ENCODE measurements at regions not wholly inside any gene's neighbourhood (a gene's known extent, or its start where the extent isn't known, plus 50 kb on each side); places are given as distances from the start of the nearest gene placed in this dataset.
"Not testable (repeated sequence)": the region's sequence is repeated elsewhere in the genome, so short reads cannot be mapped to it uniquely, and the experiment has no call there.

GRCh38 chr3:174581558-174581957 lies 277.6 kb upstream of the NAALADL2 start:
- DNase-seq (ENCODE audit: low read depth, low spot score) (no peak), FAIRE-seq (no peak)
- Histone ChIP-seq H3K79me2 (ENCODE audit: control insufficient read depth, insufficient read depth, low read length) (no peaks in the 10 kb centered on the region), H2AFZ (ENCODE audit: control insufficient read depth, low read length) (no peak overlapping the region), H3K27me3 (ENCODE audit: control insufficient read depth, extremely low read depth, insufficient read depth, low read length) (no peaks in the 10 kb centered on the region), H3K9me3 (ENCODE audit: control insufficient read depth, low read depth, low read length) (no peaks in the 10 kb centered on the region), H3K9me1 (ENCODE audit: control insufficient read depth, extremely low read depth, insufficient read depth, low read length) (no peaks in the 10 kb centered on the region), H3K4me2 (ENCODE audit: control insufficient read depth, extremely low read depth, insufficient read depth, low read depth, low read length) (no peak overlapping the region), H3K36me3 (ENCODE audit: control insufficient read depth in 2 of 2, extremely low read depth in 1 of 2, insufficient read depth in 2 of 2, low read length in 2 of 2) (no peaks in the 10 kb centered on the region), H3K4me3 (ENCODE audit: control insufficient read depth in 2 of 3, extremely low read depth in 1 of 3, insufficient read depth in 2 of 3, low read depth in 1 of 3, low read length in 3 of 3) (no peak overlapping the region), H3K27ac (ENCODE audit: control insufficient read depth, insufficient read depth, low read length) (no peak overlapping the region), H4K20me1 (ENCODE audit: control insufficient read depth, extremely low read depth, insufficient read depth, low read length) (no peaks in the 10 kb centered on the region), H3K9ac (ENCODE audit: control insufficient read depth, extremely low read depth, insufficient read depth, low read length) (no peak overlapping the region), H3K4me1 (ENCODE audit: control insufficient read depth, extremely low read depth, insufficient read depth, low read length) (no peaks in the 10 kb centered on the region)
- TF ChIP-seq, protein P1, sequence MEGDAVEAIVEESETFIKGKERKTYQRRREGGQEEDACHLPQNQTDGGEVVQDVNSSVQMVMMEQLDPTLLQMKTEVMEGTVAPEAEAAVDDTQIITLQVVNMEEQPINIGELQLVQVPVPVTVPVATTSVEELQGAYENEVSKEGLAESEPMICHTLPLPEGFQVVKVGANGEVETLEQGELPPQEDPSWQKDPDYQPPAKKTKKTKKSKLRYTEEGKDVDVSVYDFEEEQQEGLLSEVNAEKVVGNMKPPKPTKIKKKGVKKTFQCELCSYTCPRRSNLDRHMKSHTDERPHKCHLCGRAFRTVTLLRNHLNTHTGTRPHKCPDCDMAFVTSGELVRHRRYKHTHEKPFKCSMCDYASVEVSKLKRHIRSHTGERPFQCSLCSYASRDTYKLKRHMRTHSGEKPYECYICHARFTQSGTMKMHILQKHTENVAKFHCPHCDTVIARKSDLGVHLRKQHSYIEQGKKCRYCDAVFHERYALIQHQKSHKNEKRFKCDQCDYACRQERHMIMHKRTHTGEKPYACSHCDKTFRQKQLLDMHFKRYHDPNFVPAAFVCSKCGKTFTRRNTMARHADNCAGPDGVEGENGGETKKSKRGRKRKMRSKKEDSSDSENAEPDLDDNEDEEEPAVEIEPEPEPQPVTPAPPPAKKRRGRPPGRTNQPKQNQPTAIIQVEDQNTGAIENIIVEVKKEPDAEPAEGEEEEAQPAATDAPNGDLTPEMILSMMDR (optimal IDR thresholded peaks at IDR 0.05 in 1 of 3, IDR thresholded peaks at IDR 0.05 in 1 of 3, conservative IDR thresholded peaks at IDR 0.05 in 1 of 3; ENCODE audit: extremely low read depth in 1 of 3, insufficient read depth in 2 of 3, low read length in 3 of 3): no peak
- no peak for TF ChIP-seq EZH2 (IDR thresholded peaks at IDR 0.05; ENCODE audit: low read length)
- dilution Hi-C loops (cut with MboI; ENCODE audit: extremely low pct_ligation_motif_present, low sequenced_read_pairs): no loop called here

DNA sequence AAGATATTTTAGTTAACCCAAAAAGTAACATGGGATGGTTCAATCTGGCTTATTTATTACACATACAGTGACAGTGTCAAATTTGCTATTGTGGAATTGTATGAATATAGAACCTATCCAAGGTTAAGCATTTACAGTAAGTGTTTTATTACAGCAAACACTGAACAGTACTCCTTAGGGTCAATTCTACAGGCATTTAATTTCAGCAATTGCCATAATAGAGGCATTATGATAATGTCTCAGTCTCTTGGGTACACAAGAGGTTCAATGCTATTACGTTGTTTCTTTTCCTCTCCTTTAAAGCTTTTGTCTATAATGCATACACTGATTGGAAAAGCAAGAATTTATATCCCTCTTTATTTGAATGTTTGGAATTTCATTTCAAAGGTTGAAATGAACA lies 275.7 kb upstream of the NAALADL2 start:
- TF ChIP-seq EZH2 (IDR thresholded peaks at IDR 0.05; ENCODE audit: low read length): no peak
- TF ChIP-seq, protein P1 (optimal IDR thresholded peaks at IDR 0.05 in 1 of 3, IDR thresholded peaks at IDR 0.05 in 1 of 3, conservative IDR thresholded peaks at IDR 0.05 in 1 of 3; ENCODE audit: extremely low read depth in 1 of 3, insufficient read depth in 2 of 3, low read length in 3 of 3): no peak
- no peaks in the 10 kb centered on the region for H3K9me3 ChIP-seq (ENCODE audit: control insufficient read depth, low read depth, low read length)
- dilution Hi-C loops (cut with MboI; ENCODE audit: extremely low pct_ligation_motif_present, low sequenced_read_pairs): no loop called here
- H3K27ac ChIP-seq (ENCODE audit: control insufficient read depth, insufficient read depth, low read length): no peak overlapping the region
- no peak for DNase-seq (ENCODE audit: low read depth, low spot score)
- no peak for FAIRE-seq
- no peak overlapping the region for H3K9ac ChIP-seq (ENCODE audit: control insufficient read depth, extremely low read depth, insufficient read depth, low read length)
- H3K36me3 ChIP-seq (ENCODE audit: control insufficient read depth in 2 of 2, extremely low read depth in 1 of 2, insufficient read depth in 2 of 2, low read length in 2 of 2): no peaks in the 10 kb centered on the region
- H3K9me1 ChIP-seq (ENCODE audit: control insufficient read depth, extremely low read depth, insufficient read depth, low read length): no peaks in the 10 kb centered on the region
- H3K27me3 ChIP-seq (ENCODE audit: control insufficient read depth, extremely low read depth, insufficient read depth, low read length): no peaks in the 10 kb centered on the region
- H3K4me1 ChIP-seq (ENCODE audit: control insufficient read depth, extremely low read depth, insufficient read depth, low read length): no peaks in the 10 kb centered on the region
- H3K79me2 ChIP-seq (ENCODE audit: control insufficient read depth, insufficient read depth, low read length): no peaks in the 10 kb centered on the region
- H4K20me1 ChIP-seq (ENCODE audit: control insufficient read depth, extremely low read depth, insufficient read depth, low read length): no peaks in the 10 kb centered on the region
- H3K4me2 ChIP-seq (ENCODE audit: control insufficient read depth, extremely low read depth, insufficient read depth, low read depth, low read length): no peak overlapping the region
- H3K4me3 ChIP-seq (ENCODE audit: control insufficient read depth in 2 of 3, extremely low read depth in 1 of 3, insufficient read depth in 2 of 3, low read depth in 1 of 3, low read length in 3 of 3): no peak overlapping the region
- no peak overlapping the region for H2AFZ ChIP-seq (ENCODE audit: control insufficient read depth, low read length)

GRCh38 chr3:174587137-174587536 lies 272.0 kb upstream of the NAALADL2 start:
- H3K9me3 ChIP-seq (ENCODE audit: control insufficient read depth, low read depth, low read length); H3K4me2 ChIP-seq (ENCODE audit: control insufficient read depth, extremely low read depth, insufficient read depth, low read depth, low read length); H2AFZ ChIP-seq (ENCODE audit: control insufficient read depth, low read length); H3K9me1 ChIP-seq (ENCODE audit: control insufficient read depth, extremely low read depth, insufficient read depth, low read length); H3K27ac ChIP-seq (ENCODE audit: control insufficient read depth, insufficient read depth, low read length); FAIRE-seq; H3K27me3 ChIP-seq (ENCODE audit: control insufficient read depth, extremely low read depth, insufficient read depth, low read length); dilution Hi-C loops (cut with MboI; ENCODE audit: extremely low pct_ligation_motif_present, low sequenced_read_pairs); H3K79me2 ChIP-seq (ENCODE audit: control insufficient read depth, insufficient read depth, low read length); H3K9ac ChIP-seq (ENCODE audit: control insufficient read depth, extremely low read depth, insufficient read depth, low read length); H3K4me3 ChIP-seq (ENCODE audit: control insufficient read depth in 2 of 3, extremely low read depth in 1 of 3, insufficient read depth in 2 of 3, low read depth in 1 of 3, low read length in 3 of 3); H3K36me3 ChIP-seq (ENCODE audit: control insufficient read depth in 2 of 2, extremely low read depth in 1 of 2, insufficient read depth in 2 of 2, low read length in 2 of 2); H3K4me1 ChIP-seq (ENCODE audit: control insufficient read depth, extremely low read depth, insufficient read depth, low read length); H4K20me1 ChIP-seq (ENCODE audit: control insufficient read depth, extremely low read depth, insufficient read depth, low read length); DNase-seq (ENCODE audit: low read depth, low spot score): not testable (repeated sequence)

Data from keratinocyte (primary cell).